HG03175 (cell line): ENCODE measurements at regions not wholly inside any gene's neighbourhood (a gene's known extent, or its start where the extent isn't known, plus 50 kb on each side); places are given as distances from the start of the nearest gene placed in this dataset.

ENCODE experiments used
- ATAC-seq: cut with Tn5 transposase; IDR thresholded peaks from one replicate; pipeline ENCODE4 v1.9.1; 2021; ENCODE audit warnings: mild to moderate bottlenecking, moderate library complexity; ENCODE audit not compliant: unreplicated experiment

DNA sequence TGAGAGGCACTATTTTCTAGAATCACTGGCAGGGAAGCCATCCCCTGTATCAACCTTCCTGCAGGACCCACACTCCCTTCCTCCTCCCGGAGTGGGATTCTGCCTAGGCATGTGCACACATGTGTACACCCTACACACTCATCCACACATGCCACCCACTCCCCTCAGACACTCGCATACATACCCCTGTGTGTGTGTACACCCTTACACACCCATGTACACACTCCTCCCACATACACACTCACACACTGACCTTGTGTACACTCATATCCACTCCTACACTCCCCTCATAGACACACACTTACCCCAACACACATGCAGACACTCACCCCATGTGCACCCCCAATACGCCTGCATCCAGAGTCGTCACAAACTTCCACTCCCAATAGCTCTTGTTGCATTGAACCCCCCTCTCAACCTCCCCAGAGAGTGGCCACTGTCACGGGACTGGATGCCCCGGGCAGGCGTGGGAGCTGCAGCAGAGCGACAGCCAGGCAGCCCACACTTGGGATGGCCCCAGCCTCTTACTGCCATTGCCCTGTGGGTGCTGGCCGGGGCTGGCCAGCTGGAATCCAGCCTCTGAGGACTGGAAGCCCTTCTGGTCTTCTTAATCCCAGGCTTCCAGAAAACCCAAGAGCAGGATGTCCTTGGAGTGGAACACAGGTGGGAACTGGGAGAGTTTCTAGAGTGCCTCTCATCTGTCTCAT lies 251.0 kb downstream of the LOXHD1 start:
- no peak for ATAC-seq

DNA sequence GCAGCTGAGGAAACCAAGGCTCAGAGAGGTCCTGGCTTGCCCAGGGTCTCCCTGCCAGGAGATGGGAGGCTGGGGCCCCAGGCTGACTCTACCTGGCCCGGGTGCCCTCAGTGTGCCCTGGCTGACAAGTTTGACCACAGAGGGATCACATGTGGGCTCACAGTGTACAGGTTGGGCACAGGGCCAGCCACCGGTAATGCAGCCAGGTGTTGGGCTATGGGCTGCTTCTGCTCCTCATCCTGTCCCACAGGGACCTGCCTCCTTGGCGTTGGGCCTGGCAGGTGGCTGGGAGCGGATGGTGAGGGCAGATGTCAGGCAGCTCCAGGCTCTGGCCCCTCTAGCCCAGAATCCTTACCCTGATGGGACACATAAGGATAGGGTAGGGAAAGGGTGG lies 250.5 kb downstream of the LOXHD1 start:
- ATAC-seq = no peak

DNA sequence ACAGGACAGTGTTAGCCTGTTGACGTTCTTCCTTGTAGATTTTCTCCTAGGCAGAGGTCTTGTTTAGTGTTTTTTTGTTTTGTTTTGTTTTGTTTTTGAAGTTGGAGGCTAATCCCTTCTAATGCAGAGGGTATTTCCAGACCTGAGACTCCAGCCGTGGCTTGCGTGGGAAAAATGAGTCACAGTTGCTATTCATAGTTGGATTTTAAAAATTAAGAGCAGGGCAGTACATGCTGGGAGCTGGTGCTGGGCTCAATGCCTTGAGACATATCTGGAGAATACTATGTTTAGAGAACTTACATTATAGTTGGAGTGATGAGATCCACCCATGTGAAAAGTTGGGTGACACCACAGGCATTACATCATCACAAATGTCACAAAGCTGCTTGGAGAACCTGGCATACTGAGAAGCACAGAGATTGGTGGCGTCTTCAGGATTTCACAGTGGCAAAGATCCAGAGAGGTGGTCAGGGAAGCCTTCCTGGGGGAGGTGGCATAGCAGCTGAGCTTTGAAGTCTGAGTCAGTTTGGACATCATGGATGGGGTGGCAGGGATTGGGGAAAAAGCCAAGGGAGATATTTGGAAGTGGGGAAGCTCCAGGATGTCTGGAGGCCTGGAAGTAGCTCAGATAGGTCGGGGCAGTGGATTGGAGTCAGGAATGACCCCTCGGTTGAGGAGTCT lies 249.4 kb downstream of the LOXHD1 start:
- ATAC-seq = no peak

DNA sequence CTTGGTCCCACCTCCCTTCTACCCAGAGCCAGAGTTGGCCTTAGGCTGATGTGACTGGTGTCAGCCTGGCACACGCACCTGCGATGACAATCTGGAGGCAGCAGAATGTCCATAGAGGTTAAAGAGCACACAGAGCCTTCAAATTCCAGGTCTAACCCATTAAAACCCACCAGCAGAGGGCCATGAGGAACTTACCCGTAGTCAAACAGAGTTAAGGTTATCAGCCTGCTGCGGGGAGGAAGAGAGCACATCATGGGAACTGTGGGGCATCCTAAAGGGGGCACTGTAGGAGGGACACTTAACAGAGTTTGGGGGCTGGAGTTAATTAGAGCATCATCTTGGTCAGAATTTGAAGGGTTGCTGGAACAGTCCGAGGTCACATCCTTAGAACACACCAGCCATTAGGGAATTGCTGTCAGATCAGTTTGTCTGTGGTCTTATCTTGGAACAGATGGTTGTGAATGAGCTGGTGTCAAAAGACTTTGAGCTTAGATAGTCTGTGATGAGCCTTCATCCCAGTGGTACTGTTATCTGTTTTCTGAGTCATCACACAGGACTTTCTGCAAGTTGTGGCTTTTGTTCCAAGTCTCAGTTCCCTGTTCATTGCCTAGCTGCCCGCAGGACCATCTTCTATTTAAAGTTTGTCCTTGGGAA lies 248.6 kb downstream of the LOXHD1 start:
- ATAC-seq = no peak

DNA sequence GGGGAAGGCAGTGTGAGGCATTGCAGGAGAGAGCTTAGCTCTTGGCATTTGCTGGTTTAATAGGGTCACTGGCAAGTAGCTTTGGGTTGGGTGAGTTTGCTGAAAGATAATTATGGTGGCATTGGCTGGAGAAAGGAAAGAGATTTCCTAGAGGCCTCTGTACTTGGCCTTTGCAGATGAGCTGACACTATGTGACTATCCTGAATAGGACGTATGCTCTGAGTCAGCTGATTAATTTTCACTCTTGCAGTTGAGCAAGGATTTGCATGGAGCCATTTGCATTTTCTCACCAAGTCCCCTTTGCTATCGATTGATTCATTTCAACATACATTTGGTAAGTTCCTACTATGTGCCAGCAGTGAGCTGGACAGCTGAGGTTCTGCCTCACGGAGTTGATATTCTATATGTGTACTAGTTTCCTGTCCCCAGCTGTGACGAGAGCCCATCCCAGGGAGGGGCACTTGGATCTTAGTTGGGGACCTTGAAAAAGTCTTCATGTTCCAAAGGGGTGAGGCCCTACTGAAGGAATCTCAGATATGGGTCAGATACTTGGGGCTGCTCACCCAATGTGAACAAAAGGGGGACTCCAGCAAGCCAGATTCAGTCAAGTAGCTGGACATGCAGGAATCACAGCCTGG lies 245.7 kb downstream of the LOXHD1 start:
- ATAC-seq = no peak

DNA sequence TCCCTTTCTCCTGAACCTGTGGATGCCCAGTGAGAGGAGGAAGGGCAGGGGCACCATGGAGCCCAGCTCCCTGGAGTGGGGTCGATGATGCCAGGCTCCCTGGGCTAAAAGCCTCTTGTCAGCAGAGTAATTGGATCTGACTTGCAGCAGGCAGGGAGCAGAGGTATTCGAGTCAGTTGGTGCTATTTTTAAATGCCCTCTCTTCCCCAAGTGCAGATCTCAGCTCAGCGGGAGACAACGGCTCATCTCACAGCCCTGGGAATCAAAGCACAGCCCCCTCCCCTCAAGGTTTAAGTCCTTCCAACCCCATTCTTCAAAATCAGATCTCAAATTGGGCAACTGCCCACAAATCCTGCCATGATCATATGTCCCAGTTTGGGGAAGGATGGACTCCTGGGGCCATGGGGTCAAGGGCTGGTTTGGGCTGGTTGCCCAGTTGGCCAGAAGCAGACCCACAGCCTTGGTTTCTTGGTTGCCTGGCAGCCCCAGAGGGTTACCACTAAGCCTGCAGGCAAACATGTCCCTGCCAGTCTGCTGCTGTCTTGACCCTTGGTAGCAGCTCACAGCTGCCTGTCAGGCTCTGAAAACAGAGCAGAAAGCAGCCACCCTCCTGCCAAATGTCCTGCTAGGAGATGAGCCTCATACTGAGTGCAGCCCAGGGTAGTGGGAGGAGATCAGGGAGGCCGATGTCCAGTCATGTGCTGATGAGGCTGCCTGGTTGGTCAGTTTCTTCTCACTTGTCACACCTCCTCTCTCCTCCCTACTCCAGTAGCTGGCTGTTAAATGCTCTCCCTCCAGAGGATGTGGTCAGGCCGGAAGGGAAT lies 244.9 kb downstream of the LOXHD1 start:
- no peak for ATAC-seq

DNA sequence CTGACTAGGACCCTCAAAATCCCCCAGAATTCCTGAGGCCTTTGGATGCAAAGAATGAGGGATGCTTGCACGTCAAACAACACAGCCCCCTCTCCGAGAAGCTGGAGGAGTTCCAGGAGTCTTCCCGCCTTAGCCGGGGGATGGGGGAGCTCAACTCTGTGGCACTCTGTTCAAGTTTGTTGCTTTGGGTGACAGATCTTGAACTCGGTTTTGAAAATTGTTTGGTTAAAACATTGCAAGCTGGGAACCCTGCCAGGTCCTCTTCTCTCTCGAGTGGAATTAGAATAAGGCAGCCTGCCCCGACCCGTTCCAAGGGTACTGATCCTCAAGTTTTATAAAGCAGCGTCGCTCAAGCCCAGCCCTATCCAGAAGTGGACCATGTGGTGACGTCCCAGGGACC lies 244.1 kb downstream of the LOXHD1 start:
- no peak for ATAC-seq

DNA sequence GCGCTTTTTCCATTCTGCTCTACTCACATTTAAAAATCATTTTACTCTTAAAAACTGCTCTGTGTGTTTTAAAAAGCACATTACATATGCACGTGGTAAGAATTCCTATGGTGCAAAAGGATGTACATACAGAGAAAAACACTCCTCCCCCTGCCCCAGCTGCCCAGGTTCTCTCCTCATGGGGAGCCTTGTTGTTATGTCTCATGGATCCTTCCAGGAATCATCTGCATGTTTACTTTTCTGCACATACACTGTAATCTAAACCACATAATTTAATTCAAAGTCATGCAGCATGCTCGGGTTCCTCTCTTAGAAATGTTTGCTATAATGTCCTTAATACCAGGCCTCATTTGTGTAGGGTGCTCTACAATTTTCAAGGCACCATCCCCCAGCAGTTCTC lies 243.3 kb downstream of the LOXHD1 start:
- no peak for ATAC-seq

DNA sequence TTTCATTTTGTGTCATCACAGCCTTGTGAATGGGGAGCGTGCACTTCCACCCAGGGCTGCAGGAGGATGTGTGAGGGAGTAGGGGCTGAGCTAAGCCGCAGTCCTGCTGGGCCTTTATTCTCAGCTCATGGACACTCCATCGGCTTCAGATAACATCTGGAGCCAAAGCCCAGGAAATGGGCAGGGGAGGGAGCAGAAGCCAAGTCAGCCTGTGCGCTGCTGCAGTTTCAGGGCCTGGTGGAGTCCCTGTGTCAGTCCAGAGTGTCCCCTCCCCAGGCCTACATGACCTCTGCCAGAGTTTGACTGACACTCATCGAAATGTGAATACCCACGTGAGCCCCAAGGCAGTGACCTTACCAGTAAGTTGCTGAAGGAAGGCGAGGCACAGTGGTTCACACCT lies 242.2 kb downstream of the LOXHD1 start:
- ATAC-seq = no peak

DNA sequence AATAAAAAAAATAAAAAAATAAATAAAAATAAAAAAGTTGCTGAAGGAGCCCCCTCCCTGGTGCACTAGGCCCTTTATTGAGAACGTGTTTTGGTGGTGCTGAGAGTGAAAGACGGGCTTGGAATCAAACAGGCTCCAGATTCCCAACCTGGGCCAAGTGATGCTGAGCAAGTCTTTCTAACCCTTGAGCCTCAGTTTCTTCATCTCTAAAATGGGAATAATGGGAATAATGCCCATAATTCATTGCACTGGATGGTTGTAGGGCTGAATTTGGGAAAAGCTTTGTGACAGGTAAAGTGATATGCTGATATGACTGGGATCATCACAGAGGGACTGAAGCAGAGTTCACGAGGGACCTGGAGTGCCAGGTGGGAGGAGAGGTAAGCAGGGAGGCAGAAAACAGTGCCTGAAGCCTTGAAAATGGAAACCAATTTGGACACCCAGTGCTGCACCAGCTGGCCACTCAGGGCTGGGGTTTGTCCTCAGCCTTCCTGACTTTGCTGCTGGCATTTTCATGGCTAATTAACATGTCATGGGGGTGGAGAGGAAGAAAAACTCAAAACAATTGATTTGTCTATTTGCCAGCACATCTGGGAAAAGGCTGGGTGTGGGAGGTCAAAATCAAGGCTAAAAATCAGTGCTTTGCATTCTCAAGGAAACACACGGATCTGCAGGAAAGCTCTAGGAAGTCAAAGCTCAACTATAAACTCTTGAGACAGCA lies 241.3 kb downstream of the LOXHD1 start:
- no peak for ATAC-seq

DNA sequence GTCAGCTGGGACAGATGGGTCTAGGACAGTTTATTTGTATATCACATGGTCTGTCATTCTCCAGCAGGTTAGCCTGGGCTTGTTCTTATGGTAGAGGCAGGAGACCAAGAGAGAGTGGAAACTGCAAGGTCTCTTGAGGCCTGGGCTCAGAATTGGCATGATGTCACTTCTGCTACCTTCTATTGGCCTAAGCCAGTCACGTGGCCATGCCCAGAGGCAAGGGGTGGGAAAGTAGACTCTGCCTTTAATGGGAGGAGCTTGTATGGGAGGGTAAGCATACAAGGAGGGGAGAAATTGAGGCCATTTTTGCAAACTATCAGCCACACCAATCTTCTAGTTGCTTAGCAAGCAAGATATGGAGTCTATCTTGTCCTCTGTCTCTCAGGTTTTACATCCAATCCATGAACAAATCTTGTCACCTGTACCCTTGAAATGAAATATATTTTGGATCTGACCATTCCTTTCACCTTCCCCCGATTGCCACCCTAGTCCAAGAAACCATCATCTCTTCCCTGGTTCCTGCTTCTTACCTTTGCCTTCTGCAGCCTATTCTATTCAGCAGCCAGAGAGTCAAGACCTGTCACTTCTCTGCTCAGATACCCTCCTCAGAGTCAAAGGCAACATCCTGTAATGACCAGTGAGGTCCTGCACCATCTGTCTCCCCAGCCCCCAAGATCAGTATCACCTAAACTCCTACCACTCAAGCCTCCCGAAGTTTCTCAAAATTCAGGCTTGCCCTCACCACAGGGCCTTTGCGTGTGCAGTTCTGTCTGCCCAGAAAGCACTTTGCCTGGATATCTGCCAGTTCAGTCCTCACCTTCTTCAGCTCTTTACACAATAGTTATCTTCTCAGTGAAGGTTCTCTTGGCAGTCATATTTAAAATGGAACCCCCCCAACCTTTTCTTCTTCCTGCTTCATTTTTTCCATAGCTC lies 240.0 kb downstream of the LOXHD1 start:
- ATAC-seq = peak; percentile 75

DNA sequence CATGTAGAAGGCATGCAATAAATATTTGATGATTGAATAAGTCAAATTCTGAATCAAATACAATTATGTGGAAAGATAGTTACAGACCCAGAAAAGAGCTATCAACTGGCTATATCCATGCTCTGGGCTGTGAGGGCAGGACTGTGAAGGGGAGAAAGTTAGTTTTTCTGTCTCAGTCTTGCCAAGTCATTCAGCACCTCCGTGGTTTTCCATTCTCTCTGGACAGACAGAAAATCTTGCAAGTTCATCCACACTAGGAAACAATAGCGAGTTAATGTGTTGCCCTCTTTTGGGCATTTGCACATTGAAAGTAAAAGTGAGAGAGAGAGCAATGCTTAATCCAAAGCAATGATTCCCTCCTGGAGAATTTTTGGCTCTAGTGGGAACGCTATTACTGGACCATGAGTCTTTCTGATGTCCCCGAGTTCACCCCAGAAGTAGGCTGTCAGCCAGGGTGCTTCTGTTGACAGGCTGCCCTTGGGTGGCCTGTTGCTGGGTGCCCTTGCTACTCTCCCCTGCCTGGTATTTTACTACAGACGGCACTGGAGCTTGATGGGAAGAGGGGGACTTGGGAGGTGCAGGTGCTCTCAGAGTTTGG lies 238.3 kb downstream of the LOXHD1 start:
- no peak for ATAC-seq

DNA sequence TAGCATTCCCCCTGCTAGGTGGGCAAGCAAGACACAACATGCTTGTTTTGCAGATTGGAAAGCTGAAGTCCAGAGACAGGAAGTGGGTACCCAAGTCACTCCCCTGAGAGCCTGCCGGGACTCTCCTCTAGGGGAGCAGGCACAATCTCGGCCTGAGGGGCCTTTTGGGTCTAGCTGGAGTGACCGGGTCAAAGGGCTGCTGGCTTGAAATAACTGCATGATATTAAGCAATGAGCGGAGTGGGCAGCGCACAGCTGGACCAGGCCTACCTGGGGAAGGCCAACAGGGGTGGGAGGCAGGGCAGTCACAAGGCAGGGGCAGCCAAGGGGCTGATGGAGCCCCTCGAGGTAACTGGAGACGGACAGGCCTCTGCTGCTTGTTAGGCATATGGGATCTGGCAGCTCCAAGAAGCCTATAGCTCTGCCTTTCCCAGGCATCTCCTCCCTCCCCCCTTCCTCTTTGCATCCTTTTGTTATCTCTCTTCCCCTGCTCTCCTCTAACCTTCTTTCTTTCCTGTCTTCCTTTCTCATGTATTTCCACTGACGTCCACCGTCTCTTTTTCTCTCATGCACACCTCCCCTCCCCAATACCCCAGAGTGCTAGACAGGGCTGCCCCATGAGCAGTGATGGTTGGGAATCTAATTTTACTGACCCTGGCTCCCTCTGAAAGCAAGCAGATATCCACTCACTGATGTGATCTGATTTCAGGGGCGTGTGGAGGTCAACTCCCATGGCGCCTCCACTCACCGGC lies 237.5 kb downstream of the LOXHD1 start:
- ATAC-seq = no peak

DNA sequence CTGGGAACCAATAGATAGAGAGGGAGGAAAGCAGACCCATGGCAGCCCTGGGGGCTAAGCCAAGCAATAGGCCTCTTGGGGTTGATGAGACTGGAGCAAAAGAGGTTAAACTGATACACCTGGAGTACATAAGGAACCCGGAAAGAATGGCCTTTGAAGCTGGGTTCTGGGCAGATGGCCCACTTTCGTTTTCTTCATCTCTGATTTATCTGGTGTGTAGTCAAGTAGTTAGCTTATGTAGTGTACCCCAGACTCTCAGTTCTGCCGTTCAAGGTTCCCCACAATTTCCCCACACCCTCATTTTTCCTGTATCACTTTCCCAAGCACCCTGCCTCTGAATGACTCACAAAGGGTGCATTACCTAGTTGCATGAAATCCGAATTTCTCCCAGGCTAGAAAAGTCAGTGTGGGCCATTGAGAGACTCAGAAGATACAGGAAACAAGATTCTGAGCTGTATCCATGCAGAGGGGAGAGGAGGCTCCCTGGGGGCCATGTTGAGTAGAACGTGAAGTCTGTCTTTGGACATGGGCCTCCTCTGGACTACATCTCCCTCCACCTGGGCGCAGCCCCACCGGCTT lies 235.0 kb downstream of the LOXHD1 start:
- ATAC-seq = no peak

DNA sequence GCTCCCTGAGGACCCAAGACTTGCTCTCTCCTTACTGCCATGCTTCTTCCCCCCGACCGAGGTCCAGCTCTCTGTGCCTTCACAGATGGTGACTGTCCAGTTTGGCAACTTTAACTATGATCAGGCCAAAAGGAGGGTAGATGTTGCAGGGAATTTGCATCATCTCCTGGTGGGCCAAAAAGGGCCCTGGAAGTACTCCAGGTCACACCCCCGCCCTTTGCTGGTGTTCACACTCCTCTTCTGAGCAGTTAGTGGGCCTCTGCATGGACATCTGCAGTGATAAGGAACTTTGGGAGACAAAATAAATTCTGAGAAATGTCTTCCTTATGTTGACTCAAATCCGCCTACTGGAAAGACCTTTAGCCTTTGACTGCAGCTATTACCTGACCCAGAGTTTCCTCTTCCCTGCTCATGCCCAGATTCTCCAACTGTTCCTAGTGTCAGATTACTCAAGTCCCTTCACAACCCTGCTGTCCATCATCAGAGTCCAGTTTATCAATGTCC lies 234.4 kb downstream of the LOXHD1 start:
- no peak for ATAC-seq

DNA sequence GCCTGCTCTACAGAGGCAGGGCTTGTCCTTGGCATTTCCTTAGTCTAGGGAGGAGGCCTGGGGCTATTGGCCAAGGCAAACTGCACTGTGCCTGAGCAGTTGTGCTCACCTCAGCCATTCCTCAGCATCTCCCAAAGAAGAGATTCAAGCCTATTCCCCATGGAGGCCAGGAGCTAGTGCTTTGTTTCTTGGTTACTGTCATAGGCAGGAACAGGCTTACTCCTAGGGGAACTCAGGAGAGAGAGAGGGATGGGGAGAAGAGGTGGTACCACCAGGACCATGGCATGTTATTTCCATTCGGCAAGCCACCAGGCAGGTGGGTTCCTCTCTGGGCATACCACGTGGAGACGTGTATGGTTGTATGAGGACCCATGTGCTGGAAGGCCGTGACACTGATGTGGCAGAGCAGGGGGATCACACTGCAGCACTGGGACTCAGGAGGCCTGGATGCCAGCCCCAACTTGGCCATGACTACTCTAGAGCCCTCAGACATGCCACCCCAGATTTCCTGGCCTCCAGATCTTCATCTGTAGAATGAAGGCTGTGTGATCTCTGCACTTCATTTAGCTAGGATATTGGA lies 233.7 kb downstream of the LOXHD1 start:
- ATAC-seq = no peak

DNA sequence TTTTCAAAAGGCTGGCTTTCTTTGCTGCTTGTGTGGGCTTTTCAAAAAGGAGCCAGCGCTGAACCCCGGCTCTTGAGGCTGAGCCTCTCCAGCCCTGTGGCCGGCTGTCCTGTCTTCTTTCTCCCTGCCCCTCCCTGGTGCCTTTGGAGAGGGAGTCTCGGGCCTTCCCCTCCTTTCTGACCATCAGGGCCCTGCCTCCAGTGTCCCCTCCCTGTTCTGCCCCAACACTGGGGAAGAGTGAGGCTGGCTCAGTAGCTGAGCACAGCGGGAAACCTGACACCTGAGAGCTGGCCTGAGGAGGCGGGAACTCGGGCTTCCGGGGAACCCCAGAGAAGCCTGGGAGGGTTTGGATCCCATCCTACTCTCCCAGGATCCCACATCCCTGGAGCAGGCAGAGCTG lies 232.1 kb downstream of the LOXHD1 start:
- ATAC-seq = no peak
